ENCODE measurements at regions not wholly inside any gene's neighbourhood (a gene's known extent, or its start where the extent isn't known, plus 50 kb on each side); places are given as distances from the start of the nearest gene placed in this dataset.
"Not testable (repeated sequence)": the region's sequence is repeated elsewhere in the genome, so short reads cannot be mapped to it uniquely, and the experiment has no call there.

DNA sequence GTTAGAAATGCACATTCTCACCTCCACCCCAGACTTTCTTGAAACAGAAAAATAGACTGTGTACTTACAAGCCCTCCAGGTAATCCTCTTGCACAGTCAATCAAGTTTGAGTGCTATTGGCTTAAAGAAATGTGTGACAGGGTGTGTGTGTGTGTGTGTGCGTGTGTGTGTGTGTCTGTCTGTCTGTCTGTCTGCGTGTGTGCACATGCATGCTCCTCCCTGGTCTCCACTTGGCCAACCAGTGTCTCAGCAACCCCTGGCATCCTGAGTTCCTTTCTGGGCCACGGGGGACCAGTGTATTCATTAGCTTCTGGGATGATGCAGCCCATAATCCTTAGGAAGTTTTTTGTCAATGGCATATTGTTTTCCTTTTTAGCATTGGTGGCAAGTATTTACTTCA, 128.8 kb upstream of the IL12A start:
- DNase-seq, result no peak

DNA sequence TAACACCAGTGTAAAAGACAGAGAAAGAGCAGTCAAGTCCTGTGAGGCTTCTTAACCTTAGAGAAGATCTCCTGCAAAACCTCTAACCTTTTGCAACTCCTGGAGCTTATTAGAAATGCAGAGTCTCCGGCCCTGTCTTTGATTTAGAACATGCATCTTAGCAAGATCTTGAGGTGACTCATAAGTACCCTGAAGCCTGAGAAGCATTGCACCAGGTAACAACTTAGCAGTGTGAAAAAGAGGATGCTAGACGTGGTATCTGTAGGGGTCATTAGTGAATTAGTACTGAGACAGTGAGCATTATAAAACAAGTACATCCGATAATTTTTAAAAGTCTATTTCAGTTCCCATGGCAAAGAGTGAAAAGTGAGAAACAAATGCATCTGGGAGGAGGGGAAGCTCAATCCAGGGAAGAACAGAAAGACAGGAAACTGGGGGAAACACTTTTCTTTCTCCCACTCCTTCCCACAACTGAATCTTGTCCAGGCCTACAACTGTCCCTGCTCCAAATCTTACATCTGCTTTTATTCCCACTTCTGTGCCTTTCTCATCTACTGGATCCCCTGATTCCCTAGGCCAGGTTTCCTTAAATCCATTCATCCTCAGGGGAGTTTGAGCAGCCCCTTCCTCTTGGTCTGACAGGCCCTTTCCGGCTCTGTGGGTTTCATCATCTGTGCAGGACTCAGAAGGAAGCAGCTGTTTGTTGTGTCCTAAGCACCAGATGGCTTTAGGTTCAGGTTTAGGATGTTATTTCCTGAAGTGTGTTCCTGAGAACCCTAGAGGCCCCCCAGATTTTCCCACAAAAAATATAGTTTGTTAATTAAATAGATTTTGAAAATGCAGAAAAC, 128.1 kb upstream of the IL12A start:
- DNase-seq, result no peak

DNA sequence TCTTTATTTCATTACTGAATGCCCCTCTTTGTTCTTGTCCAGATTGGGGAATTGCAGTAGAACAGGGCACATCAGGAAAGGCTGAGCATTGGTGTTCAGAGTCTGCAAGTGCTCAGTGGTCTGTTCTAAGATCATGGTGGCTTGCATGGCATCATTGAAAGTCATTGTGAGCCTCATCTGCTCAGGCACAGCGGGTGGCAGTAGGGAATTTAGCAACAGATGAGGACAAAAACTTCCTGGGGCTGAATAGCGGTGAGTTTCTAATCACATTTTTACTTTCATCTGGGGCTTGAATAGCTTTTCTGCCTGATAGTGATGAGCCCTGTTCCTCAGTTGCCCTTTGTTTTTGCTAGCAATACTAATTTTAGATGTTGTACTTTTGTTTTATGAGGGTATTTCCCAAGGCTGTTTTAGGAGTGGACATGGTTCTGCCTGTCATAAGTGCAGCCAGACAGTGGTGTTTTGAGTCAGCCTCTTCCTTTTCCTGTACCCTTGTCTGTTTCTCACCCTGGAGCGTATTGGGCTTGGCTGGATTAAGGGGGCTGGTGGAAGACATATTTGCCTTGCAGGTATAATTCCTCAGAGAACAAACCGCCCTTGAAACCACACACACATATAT, 127.2 kb upstream of the IL12A start:
- no peak for DNase-seq

DNA sequence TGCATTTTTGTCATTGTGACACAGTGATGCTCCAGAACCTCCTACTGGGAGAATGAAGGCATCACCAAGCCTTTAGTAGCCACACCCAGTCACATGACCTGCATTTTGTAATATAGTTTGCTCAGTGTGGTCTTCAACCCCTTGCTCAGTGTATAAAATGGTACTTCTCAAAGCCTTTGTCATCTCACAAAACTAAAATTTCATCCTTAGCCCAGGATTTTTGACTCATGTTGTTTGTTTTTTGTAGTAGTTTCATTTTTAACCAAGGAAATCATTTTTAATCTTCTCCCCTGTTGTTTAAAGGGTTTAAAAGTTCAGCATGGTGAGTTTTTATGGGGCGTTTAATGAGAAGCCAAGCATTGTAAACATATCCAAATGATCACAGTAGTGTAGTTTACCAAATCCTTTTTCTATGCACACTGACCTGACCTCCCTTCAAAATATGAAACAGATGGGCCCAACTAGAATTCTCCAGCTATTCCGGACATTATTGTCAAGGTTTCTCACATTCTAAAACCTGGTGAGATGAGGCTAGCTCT, 123.5 kb upstream of the IL12A start:
- no peak for DNase-seq

DNA sequence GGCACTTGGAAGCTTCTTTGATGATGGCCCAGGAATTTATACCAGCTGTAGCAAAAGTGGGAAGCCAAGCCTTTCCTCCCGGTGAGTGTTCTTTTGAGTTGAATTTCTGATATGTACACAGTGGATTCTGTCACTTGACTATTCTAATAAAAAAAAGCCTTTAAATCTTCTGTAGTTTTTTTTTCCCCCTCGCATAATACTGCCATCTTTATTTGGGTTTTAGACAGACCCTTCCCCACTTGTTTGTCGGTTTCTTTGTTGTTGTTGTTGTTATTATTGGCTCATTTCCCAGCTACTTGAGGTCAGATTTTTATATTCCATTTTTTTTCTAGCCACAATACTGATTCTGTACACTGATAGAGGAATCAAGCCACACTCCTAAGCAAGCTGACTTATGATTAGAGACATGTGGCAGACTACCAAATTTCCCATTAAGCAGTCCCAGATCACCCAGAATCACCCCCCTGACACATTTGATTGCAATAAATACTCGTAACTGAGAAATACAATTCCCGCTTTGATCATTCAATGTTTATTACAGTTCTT, 122.4 kb upstream of the IL12A start:
- no peak for DNase-seq

DNA sequence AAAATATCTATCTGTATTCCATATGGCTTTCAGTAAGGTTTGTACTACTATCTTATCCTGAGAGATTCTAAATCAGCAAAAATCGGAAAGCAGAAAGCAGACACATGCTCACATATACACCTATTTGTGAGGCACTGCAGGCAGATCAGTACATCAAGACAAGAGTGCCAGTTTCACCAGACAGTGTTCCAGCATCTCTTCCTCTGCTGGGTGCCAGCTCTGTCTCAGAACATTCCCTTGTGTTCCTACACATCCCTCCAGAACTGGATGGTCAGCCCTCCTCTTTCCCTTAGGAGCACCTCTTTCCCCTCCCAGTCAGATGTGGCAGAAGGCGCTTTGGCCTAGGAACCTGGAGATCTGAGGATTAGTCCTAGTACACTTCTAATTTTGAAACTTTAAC, 121.3 kb upstream of the IL12A start:
- DNase-seq, result no peak

DNA sequence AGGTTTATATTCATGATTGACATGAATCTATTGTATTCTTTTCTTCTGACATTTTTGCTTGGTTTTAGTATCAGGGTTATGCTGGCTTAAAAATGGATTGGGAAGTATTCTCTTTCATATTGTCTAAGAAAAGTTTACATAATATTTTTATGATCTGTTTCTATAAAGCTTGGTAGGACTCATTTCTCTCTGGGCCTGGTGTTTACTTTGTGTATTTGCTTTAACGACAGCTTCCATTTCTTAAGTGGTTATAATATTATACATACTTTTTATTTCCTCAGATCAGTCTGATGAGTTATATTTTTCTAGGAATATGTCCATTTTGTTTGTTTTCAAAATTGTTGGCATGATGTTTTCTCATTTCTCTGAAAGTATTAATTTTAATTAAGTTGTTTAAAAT, 117.9 kb upstream of the IL12A start:
- DNase-seq, result no peak

DNA sequence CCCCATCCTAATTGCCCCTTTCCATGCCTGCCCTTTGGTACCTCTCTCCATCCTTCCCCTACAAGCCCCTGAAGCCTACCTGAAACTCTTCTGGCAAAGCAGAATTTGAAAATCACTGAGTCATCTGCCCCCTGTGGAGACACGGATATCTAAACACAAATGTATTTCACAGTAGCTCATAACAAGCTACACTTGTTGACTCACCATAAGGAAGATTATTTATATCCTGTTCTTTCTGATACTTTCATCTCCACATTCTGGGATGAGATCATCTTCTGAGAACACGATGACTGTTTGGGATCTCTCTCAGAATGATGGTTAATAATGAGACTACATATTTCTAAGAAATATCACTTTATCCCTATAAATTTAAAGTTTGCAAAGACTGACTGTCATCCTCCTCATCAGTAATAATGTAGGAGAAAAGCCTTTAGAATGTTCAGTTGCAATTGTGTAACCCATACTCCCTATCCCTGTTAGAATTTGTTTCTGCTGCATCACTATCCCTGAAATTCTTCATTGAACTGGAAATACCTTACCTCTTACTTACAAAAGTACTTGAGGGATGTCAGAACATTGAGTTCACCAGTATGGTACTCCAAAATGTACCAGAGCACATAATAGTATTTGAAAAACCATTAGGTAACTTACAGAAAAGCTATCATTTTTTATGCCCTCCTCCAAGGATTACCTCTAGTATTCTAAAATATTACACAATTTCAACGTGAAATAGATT, 116.1 kb upstream of the IL12A start:
- no peak for DNase-seq

DNA sequence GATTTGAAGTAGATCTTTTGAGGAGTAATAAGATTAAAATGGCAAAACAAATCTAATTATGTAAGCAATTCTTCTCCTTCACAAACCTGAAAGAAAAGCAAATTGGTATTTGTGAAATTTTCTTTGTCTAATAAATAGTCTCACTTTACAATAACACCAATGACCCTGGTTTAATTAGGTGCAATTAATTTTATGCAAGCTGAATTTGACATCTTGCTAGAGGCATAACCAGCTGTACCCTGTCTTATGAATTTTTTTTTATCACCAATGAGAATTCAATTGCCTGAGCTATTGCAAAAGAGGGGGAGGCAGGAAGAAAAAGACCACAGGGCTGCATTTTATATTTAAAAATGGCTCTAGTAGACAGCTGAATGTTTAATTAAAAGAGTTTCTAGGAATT, 113.5 kb upstream of the IL12A start:
- no peak for DNase-seq

DNA sequence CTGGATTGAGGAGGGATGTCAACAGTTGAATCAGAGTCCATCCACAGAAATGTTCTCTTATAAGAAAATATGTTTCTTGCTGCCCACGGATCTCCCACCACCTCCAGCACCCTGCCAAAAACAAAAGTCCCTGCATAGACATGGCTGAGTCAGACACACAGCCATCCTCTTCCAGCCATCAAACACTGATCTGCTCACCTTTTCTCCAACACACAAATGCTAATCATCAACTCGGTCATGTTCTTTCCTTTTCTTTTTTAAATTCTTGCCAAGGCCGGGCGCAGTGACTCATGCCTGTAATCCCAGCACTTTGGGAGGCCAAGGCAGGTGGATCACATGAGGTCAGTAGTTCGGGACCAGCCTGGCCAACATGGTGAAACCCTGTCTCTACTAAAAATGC, 110.7 kb upstream of the IL12A start:
- DNase-seq, result no peak

DNA sequence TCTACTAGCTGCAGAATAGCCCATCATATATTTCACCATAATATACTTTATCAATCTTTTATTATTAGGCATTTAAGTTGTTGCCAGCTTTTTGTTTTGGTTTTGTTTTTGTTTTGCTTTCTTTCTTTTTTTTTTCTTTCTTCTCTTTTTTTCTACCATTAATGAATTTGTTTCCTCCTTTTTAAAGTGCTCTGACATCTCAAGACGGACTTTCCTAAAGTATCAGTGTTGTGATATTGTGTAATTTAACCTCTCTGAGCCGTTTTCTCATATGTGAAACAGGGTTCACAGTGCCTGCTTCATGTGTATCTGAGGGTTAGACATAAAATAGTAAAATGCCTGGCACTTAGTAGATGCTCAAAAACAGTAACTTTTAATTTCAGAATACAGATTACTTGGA, 109.5 kb upstream of the IL12A start:
- no peak for DNase-seq

DNA sequence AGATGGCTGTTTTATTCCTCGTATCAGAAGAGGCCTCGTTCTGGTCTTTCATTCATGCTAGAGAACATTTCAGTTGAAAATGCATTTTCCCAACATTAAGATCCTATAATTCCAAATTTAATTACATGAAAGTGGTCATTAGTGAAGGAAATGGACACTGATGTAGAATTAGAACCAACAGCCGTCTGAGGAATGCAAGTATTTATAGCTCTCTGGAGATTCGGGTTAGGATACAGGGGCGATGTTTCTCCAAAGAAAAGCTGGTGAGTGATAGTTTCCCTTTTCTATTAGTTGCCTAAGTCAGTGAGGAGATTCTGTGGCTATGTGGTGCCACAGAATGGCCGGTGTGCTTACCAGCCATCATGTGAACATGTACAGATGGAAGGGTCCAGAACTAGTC, 109.0 kb upstream of the IL12A start:
- no peak for DNase-seq

DNA sequence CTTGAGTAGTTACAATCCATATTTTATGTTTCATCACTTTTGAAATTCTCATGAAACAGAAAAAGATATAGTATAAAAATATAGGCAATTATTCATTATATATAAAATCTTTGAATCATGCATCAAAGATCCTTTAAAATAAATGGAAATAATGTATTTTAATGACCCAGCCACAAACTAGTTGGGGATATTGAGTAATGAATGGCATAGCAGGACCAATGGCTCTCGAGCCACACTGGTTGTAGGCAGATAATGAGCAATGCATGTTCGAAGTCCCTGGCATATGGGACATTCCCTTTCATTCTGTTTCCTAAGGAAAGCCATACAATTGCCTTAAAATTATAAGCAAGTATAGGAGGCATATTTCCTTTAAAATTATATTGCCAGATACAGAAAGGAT, 107.4 kb upstream of the IL12A start:
- DNase-seq, result no peak

DNA sequence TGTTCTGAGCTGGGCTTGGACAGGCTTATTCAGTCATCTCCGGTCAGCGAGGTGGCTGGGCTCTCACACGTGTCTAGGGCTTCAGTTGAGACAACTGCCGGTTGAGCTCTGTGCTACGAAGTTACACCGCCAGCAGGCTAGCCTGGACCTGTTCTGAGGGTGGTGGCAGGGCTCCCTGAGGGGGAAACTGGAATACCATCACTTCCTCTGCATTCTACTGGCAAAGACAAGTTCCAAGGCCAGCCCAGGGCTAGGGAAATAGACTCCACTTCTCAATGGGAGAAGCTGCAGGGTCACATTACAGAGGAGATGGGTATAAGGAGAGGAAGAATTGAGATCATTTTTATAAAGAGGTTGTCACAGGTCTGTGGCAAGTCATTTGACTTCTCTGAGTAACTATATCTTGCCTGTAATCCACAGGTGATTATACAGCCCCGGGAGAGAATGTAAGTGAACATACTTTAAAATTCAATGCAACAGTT, 106.8 kb upstream of the IL12A start:
- no peak for DNase-seq

DNA sequence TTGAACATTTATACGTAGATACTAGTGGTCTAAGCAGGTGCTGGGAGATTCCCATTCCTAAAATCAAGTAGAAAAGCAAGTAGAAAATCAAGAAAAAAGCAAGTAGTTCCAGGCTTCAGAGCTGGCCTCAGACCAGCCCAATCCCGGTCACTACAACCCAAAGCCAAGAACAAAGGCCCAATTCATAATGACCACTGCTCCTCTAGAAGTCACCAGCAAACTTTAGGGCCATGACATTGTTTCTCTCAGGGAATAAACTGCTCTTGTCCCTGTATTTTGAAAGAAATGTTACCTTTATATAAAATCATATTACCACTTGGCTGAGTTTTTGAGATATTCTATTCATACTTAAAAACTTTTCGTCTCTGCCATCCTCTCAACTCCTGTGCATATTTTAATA, 106.3 kb upstream of the IL12A start:
- DNase-seq, result no peak

DNA sequence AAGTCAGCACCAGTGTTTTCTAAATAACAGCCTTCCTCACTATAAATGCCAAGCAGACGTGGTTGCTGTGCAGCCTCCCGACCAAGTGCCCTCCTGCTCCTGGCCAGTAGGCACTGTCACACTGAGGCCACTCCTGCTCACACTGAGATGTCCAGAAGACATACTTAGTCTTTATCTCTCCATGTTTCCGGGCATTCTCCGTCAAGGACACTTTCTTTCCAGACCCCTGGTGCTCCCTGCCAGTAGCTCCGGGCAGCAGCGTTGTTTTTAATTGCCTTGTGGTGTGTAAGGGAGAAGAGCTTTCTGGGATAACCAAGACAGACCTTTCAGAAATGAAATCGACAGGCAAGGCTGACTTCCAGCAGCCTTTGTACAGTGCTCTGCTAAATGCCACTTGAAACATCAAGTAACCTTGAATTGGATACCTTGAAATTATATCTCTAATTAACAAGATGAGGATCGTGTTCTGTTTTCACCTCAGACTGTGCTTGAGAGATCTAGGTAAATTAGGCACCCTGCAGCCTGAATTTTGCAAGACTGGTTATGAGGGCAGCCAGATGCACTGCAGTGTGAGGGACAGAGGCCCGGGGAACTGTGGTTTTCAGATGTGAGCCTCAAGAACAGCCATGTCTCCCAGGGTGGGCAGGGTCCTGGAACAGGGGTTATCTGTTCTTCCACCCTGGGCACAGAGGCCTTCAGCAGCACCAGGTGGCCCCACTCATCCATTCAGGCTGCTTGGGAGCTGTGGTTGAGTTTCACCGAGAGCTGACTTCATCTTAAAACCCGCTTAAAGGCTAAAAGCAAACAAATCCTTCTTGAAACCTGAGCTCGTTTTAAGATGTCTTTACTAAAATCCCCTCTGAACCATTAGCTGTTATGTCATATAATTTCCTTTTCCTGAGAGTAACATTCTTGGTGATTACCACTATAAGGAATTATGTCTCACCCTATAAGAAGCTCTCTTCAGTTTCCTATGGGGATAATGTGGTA, 105.5 kb upstream of the IL12A start:
- no peak for DNase-seq

DNA sequence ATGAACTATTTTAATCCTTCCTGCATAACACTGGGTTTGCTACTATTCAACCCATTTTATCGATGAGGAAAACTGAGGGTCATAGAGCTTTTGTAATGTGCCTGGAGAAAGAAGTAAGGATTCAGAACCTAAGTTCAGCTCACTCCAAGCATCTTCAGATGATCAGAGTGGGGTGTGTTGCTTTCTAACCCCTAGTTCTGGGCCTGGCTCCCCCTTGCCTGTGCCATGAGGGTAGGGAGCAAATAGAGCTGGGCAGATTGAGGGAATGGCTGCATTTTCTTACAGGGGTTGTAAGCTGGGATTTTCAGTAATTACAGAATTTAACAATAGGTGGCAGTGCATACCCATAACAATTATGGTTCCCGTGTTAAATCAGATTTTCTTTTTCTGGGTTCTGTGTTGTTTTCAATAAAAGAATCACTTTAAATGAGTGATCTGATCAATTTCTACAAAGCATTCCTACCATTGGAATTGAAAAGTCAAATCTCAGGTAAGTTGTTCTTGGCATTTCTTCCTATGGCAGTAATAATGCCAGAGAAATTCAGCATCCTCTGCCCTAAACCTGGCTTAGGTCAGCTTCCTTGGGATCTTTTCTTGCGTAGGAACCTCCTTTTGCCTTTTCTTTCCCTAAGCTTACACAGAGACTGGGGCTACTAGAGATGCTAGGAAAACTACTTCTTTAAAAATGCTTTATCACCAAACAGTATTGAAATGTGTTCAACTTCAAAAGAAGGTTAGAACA, 103.8 kb upstream of the IL12A start:
- DNase-seq, result no peak

DNA sequence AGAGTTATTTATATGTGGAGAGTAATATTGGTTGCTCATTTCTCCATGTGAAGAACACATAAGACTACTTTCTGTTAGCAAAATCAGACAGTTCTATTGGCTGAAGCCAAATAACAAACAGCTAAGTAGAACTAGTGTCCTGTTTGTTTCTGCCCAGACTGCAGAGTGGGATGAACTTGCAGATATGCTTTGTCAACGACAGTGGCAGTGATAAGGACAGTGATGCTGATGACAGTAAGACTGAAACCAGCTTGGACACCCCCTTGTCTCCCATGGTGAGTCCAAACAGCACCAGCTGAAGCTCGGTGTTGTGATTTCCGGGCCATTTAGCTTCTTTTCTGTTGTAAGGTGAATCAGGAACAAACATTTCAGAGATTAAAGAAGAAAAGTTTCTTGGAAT, 102.6 kb upstream of the IL12A start:
- no peak for DNase-seq

DNA sequence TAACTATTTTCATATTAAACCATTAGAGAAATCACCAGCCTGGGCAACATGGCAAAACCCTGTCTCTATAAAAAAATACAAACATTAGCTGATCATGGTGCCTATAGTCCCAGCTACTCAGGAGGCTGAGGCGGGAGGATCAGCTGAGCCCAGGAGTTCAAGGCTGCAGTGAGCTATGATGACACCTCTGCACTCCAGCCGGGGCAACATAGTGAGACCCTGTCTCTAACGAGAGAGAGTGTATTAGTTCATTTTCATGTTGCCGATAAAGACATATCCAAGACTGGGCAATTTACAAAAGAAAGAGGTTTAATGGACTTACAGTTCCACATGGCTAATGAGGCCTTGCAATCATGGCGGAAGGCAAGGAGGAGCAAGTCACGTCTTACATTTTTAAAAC, 102.1 kb upstream of the IL12A start:
- not testable (repeated sequence) for DNase-seq

DNA sequence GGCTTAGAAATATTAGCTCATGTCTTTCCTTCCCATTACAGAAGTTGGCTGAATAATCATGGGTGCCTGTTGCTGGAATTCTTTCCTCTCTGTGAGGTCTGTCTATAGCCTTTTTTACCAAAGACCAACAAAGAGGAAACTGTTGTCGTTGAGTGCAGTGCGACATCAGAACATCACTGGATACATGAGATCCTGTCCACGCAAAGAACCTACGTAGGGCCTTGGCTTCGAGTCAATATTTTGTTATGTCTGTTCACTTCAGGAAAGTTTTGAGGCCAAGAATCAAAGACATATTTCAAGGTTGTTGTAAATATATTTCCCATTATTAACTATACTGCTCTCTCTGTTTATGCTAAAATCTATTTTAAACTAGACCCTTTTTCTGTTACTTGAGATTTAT, 101.5 kb upstream of the IL12A start:
- DNase-seq, result no peak

DNA sequence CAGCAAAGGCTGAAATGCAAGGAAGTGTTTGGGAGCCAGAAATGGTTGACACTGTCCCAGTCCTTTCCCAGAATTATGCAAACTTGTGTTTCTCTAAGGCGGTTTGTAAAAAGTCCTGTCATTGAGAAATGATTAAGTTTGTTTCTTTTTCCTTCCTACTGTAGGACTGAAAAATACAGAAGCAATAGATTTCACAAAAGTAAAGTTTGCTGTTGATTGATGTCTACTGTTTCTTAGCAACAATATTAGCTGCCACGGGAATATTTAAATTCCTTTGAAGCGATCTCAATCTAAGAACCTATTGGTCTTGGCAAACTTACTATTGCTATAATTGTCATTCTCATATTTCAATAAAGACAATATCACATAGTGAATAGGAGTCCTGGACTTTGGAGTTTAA, 100.7 kb upstream of the IL12A start:
- DNase-seq, result no peak

Data from stimulated activated CD4-positive, alpha-beta T cell treated with anti-CD3 and anti-CD28 coated beads, Interleukin-12 subunit alpha, Interleukin-12 subunit beta, amount 100 ng/mL, for 4 hours (primary cell).